Neural progenitor cell (in vitro differentiated cells): ENCODE measurements at regions not wholly inside any gene's neighbourhood (a gene's known extent, or its start where the extent isn't known, plus 50 kb on each side); places are given as distances from the start of the nearest gene placed in this dataset.
"Not testable (repeated sequence)": the region's sequence is repeated elsewhere in the genome, so short reads cannot be mapped to it uniquely, and the experiment has no call there.

ENCODE experiments used
- CTCF ChIP-seq: fragments of 200-600 bp; sonication (generic); IDR thresholded peaks from 2 replicates; pipeline ENCODE4 v1.5.1; 2017; ENCODE audit warnings: antibody characterized with exemption, mild to moderate bottlenecking
- EZH2 ChIP-seq: fragments of 200-600 bp; sonication (generic); IDR thresholded peaks from 2 replicates; pipeline ENCODE4 v1.6.1; 2017; ENCODE audit warnings: antibody characterized with exemption, mild to moderate bottlenecking, moderate library complexity

GRCh38 chr10:62928763-62929162 is 112.6 kb upstream of the EGR2 start:
- TF ChIP-seq CTCF, EZH2: not testable (repeated sequence)
